ENCODE measurements at regions not wholly inside any gene's neighbourhood (a gene's known extent, or its start where the extent isn't known, plus 50 kb on each side); places are given as distances from the start of the nearest gene placed in this dataset.

- ChIA-PET POLR2A (no interaction called here), CTCF (no interaction called here)
- no peak for TF ChIP-seq POLR2AphosphoS5 (IDR thresholded peaks at IDR 0.05; ENCODE audit: insufficient read depth, low read depth, low read length)
- TF ChIP-seq EZH2 (IDR thresholded peaks at IDR 0.05; ENCODE audit: borderline replicate concordance, low read depth, low read length, severe bottlenecking): no peak
- TF ChIP-seq POLR2A (IDR thresholded peaks at IDR 0.05; ENCODE audit: low read depth, low read length): no peak
- TF ChIP-seq MAX (IDR thresholded peaks at IDR 0.05; ENCODE audit: insufficient read depth, insufficient read length): no peak
- no peak for TF ChIP-seq JUN (IDR thresholded peaks at IDR 0.05; ENCODE audit: borderline replicate concordance, insufficient read depth, insufficient read length, low read depth)
- TF ChIP-seq MYC (IDR thresholded peaks at IDR 0.05; ENCODE audit: low read depth, low read length): no peak
- TF ChIP-seq GATA2 (IDR thresholded peaks at IDR 0.05; ENCODE audit: insufficient read depth, insufficient read length, low read depth, low read length): no peak
- no peak for TF ChIP-seq FOS (IDR thresholded peaks at IDR 0.05; ENCODE audit: borderline replicate concordance, insufficient read depth, low read length)
- no peak for TF ChIP-seq CTCF (IDR thresholded peaks at IDR 0.05; ENCODE audit: extremely low read depth in 1 of 2, insufficient read depth in 1 of 2, low read depth in 1 of 2, low read length in 2 of 2)
- H3K4me1 ChIP-seq (ENCODE audit: control insufficient read depth, extremely low read depth, insufficient read depth, low read length): no peaks in the 10 kb centered on the region
- FAIRE-seq (no peak), DNase-seq (ENCODE audit: low read depth, low spot score) (no peak)
- H3K4me3 ChIP-seq (replicated peaks in 1 of 3; ENCODE audit: insufficient read depth in 1 of 3, low read depth in 1 of 3, low read length in 3 of 3): no peak overlapping the region
- H3K4me2 ChIP-seq (ENCODE audit: insufficient read depth, low read length): no peak overlapping the region
- no TSS peak for BruUV-seq (replicated peaks)
- no peaks in the 10 kb centered on the region for H3K36me3 ChIP-seq (ENCODE audit: control insufficient read depth in 2 of 2, extremely low read depth in 1 of 2, insufficient read depth in 2 of 2, low read length in 2 of 2)
- H2AFZ ChIP-seq (ENCODE audit: low read depth, low read length): no peak overlapping the region
- dilution Hi-C loops (cut with MboI; ENCODE audit: extremely low pct_ligation_motif_present, low sequenced_read_pairs) (no loop called here), intact Hi-C loops (cut with micrococcal nuclease) (no loop called here)
- no peaks in the 10 kb centered on the region for H3K79me2 ChIP-seq (ENCODE audit: control insufficient read depth, insufficient read depth, low read length)
- H3K9ac ChIP-seq (replicated peaks; ENCODE audit: extremely low read depth, insufficient read depth, low read length): no peak overlapping the region
- H4K20me1 ChIP-seq (replicated peaks; ENCODE audit: control insufficient read depth, extremely low read depth, insufficient read depth, low read length): no peaks in the 10 kb centered on the region
- H3K27ac ChIP-seq (ENCODE audit: insufficient read depth, low read depth, low read length): no peak overlapping the region
- H3K27me3 ChIP-seq (ENCODE audit: control insufficient read depth in 2 of 2, insufficient read depth in 2 of 2, low read length in 2 of 2): peaks cover 15% of the 10 kb centered on the region in 2 experiments
- no peaks in the 10 kb centered on the region for H3K9me3 ChIP-seq (replicated peaks; ENCODE audit: control insufficient read depth, insufficient read depth, low read length)
- no peaks in the 10 kb centered on the region for H3K9me1 ChIP-seq (replicated peaks; ENCODE audit: control insufficient read depth, extremely low read depth, insufficient read depth, low read length)
Observed at GRCh38 chr1:38477811-38478210, 381.8 kb downstream of the RRAGC start.
